PC-9 (cell line): ENCODE measurements at regions not wholly inside any gene's neighbourhood (a gene's known extent, or its start where the extent isn't known, plus 50 kb on each side); places are given as distances from the start of the nearest gene placed in this dataset.

Experiments
- CTCF ChIP-seq: fragments of 200-600 bp; sonication (generic); conservative IDR thresholded peaks from 2 replicates; pipeline ENCODE4 v1.6.1; 2017; ENCODE audit warnings: mixed run types, antibody characterized with exemption, mild to moderate bottlenecking, moderate library complexity
- EZH2 ChIP-seq: fragments of 200-600 bp; sonication (generic); IDR thresholded peaks from 2 replicates; pipeline ENCODE4 v1.8.0; 2017; ENCODE audit warnings: antibody characterized with exemption, low read depth

GRCh38 chr1:236341298-236341697 is 52.8 kb upstream of the EDARADD start:
- no peak for TF ChIP-seq CTCF
- no peak for TF ChIP-seq EZH2
